ENCODE measurements at regions not wholly inside any gene's neighbourhood (a gene's known extent, or its start where the extent isn't known, plus 50 kb on each side); places are given as distances from the start of the nearest gene placed in this dataset.

DNA sequence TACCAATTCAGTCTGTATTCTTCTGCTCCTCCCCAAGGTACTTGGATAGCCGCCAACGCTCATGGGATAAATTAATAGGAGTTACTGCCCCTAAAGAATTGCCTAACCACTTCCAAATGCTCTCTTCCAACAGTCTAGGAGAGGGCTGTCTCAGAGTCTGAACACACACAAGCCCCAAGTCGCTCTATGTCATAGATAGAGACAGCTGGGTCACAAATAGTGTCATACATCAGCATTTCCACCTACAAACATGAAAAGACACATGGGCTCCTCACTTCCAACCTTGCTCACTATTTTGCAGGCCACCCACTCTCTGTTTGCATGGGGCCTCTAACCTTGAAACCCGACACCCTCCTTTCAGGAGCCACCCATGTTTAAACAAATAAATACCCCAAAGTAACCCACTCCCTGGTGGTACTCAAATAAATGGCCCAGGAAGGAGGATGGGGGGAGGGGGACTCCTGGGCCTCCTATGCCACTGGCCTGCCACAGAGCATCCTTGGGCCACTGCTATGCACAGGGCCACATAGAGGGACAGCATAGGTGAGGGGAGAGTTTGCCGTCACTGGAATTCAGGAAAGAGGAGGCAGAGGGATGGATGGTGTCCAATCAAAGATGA lies 265.9 kb downstream of the SOX9 start:
- TF ChIP-seq POLR2A (IDR thresholded peaks at IDR 0.05; ENCODE audit: low read length) (no peak), GATA1 (IDR thresholded peaks at IDR 0.05; ENCODE audit: low read depth, low read length) (no peak)
